Keratinocyte (primary cell): ENCODE measurements at regions not wholly inside any gene's neighbourhood (a gene's known extent, or its start where the extent isn't known, plus 50 kb on each side); places are given as distances from the start of the nearest gene placed in this dataset.

ENCODE experiments used
- DNase-seq: peaks from one replicate; pipeline ENCODE4 v3.0.0-alpha.2; 2011; ENCODE audit warnings: low read depth, missing footprints, low spot score
- FAIRE-seq: peaks from 2 replicates; lab custom pipeline; 2011; peaks lifted over from hg19 to GRCh38; lab: Jason Lieb, UNC
- H2AFZ ChIP-seq: 2 replicates; pipeline ENCODE4 v1.6.0; 2012; ENCODE audit warnings: low read length, control low read depth, inconsistent platforms; ENCODE audit not compliant: control insufficient read depth
- H3K27ac ChIP-seq: 2 replicates; pipeline ENCODE4 v1.5.1; 2011; ENCODE audit warnings: low read length; ENCODE audit not compliant: control insufficient read depth, insufficient read depth
- H3K27me3 ChIP-seq: 3 replicates; pipeline ENCODE4 v1.6.0; 2011; ENCODE audit warnings: low read length; ENCODE audit not compliant: control insufficient read depth, insufficient read depth; ENCODE audit errors: extremely low read depth
- H3K36me3 ChIP-seq, 2 experiments: 2 replicates in 1 of 2; 3 replicates in 1 of 2; pipeline ENCODE4 v1.5.1; 2011; ENCODE audit warnings: low read length in 2 of 2, mild to moderate bottlenecking in 1 of 2; ENCODE audit not compliant: control insufficient read depth in 2 of 2, insufficient read depth in 2 of 2; ENCODE audit errors: extremely low read depth in 1 of 2
- H3K4me1 ChIP-seq: 3 replicates; pipeline ENCODE4 v1.5.1; 2011; ENCODE audit warnings: low read length; ENCODE audit not compliant: control insufficient read depth, insufficient read depth; ENCODE audit errors: extremely low read depth
- H3K4me2 ChIP-seq: 3 replicates; pipeline ENCODE4 v1.6.0; 2011; ENCODE audit warnings: low read depth, low read length; ENCODE audit not compliant: control insufficient read depth, insufficient read depth; ENCODE audit errors: extremely low read depth
- H3K4me3 ChIP-seq, 3 experiments: fragments of 200-600 bp in 1 of 3; sonication (generic) in 1 of 3; 2 replicates in 2 of 3; 3 replicates in 1 of 3; pipeline ENCODE4 v1.5.1; 2011 to 2016; ENCODE audit warnings: low read length in 3 of 3, mild to moderate bottlenecking in 3 of 3, control low read depth in 2 of 3, inconsistent platforms in 1 of 3, low read depth in 1 of 3, mixed read lengths in 1 of 3, mixed run types in 1 of 3, moderate library complexity in 1 of 3; ENCODE audit not compliant: control insufficient read depth in 2 of 3, insufficient read depth in 2 of 3; ENCODE audit errors: extremely low read depth in 1 of 3
- H3K79me2 ChIP-seq: 2 replicates; pipeline ENCODE4 v1.6.0; 2012; ENCODE audit warnings: low read length; ENCODE audit not compliant: control insufficient read depth, insufficient read depth
- H3K9ac ChIP-seq: 3 replicates; pipeline ENCODE4 v1.6.0; 2011; ENCODE audit warnings: low read length; ENCODE audit not compliant: control insufficient read depth, insufficient read depth; ENCODE audit errors: extremely low read depth
- H3K9me1 ChIP-seq: 3 replicates; pipeline ENCODE4 v1.6.0; 2011; ENCODE audit warnings: low read length; ENCODE audit not compliant: control insufficient read depth, insufficient read depth; ENCODE audit errors: extremely low read depth
- H3K9me3 ChIP-seq: 2 replicates; pipeline ENCODE4 v1.5.1; 2012; ENCODE audit warnings: low read depth, low read length; ENCODE audit not compliant: control insufficient read depth
- H4K20me1 ChIP-seq: 3 replicates; pipeline ENCODE4 v1.6.0; 2011; ENCODE audit warnings: low read length; ENCODE audit not compliant: control insufficient read depth, insufficient read depth; ENCODE audit errors: extremely low read depth
- EZH2 ChIP-seq: IDR thresholded peaks from one replicate; pipeline ENCODE4 v1.6.1; 2012; ENCODE audit warnings: inconsistent platforms, mild to moderate bottlenecking, low read length, moderate library complexity
- dilution Hi-C: fragments of 300-500 bp; cut with MboI; formaldehyde crosslinking; loops from one replicate; pipeline ENCODE4 v1.7.0; 2020; ENCODE audit warnings: low sequenced_read_pairs; ENCODE audit not compliant: extremely low pct_ligation_motif_present
- TF ChIP-seq, protein P1 (sequence below), 3 experiments: IDR thresholded peaks in 1 of 3; conservative IDR thresholded peaks in 1 of 3; optimal IDR thresholded peaks in 1 of 3; 2 replicates in 2 of 3; 3 replicates in 1 of 3; pipeline versions ENCODE3 to v1.5.1; 2011; ENCODE audit warnings: low read length in 3 of 3, mild to moderate bottlenecking in 3 of 3, moderate library complexity in 2 of 3, control low read depth in 1 of 3, inconsistent platforms in 1 of 3; ENCODE audit not compliant: insufficient read depth in 2 of 3; ENCODE audit errors: extremely low read depth in 1 of 3

DNA sequence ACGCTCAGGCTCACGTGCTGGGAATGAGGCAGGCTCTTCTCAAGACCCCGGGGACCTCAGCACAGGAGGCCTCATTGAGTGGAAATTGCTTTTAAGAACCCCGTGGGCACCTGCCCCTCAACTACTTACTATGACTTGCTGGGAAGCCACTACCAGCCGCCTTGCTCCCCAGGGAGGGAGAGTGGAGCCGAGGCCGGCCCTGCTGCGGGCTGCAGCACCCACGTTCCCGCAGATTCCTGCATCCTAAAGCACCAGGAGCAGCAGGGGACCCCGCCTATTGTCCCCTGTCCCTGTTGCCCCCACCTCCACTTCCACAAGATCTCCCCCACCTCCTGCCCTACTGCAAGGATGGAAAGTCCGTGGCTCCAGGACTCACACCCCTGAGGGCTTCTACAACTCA lies 541.6 kb upstream of the PFKP start:
- Histone ChIP-seq H3K27ac (no peak overlapping the region), H3K9me3 (peaks cover 5% of the 10 kb centered on the region), H3K4me1 (no peaks in the 10 kb centered on the region), H3K79me2 (no peaks in the 10 kb centered on the region), H2AFZ (no peak overlapping the region), H3K9ac (no peak overlapping the region), H4K20me1 (no peaks in the 10 kb centered on the region), H3K4me3 (no peak overlapping the region), H3K36me3 (no peaks in the 10 kb centered on the region), H3K4me2 (no peak overlapping the region), H3K27me3 (no peaks in the 10 kb centered on the region), H3K9me1 (no peaks in the 10 kb centered on the region)
- DNase-seq (no peak), FAIRE-seq (no peak)
- dilution Hi-C loops, result no loop called here
- TF ChIP-seq EZH2, result no peak
- TF ChIP-seq, protein P1, sequence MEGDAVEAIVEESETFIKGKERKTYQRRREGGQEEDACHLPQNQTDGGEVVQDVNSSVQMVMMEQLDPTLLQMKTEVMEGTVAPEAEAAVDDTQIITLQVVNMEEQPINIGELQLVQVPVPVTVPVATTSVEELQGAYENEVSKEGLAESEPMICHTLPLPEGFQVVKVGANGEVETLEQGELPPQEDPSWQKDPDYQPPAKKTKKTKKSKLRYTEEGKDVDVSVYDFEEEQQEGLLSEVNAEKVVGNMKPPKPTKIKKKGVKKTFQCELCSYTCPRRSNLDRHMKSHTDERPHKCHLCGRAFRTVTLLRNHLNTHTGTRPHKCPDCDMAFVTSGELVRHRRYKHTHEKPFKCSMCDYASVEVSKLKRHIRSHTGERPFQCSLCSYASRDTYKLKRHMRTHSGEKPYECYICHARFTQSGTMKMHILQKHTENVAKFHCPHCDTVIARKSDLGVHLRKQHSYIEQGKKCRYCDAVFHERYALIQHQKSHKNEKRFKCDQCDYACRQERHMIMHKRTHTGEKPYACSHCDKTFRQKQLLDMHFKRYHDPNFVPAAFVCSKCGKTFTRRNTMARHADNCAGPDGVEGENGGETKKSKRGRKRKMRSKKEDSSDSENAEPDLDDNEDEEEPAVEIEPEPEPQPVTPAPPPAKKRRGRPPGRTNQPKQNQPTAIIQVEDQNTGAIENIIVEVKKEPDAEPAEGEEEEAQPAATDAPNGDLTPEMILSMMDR (optimal IDR thresholded peaks at IDR 0.05 in 1 of 3, IDR thresholded peaks at IDR 0.05 in 1 of 3, conservative IDR thresholded peaks at IDR 0.05 in 1 of 3; ENCODE audit: extremely low read depth in 1 of 3, insufficient read depth in 2 of 3, low read length in 3 of 3), result no peak

DNA sequence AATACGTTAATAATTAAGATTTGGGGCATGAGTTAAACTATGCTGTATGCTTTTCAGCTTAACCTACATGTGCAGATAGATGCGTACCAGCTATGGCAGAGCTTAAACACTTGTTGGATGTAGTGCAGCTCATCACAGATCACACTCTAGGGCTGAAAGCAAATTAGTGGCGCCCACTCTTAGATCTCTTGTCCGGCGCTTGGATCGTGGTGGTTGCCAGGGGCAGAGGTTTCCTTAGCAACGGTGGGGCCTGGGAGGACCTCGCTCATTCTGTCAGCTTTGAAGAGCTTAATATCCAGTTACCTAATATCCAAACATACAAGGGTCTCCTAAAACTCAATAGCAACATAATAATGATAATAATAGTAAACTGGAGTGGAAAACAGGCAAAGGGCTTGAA lies 548.2 kb upstream of the PFKP start:
- H3K27ac ChIP-seq, result no peak overlapping the region
- H3K9me3 ChIP-seq, result no peaks in the 10 kb centered on the region
- H4K20me1 ChIP-seq, result no peaks in the 10 kb centered on the region
- FAIRE-seq, result no peak
- H3K4me3 ChIP-seq, result no peak overlapping the region
- TF ChIP-seq, protein P1 (optimal IDR thresholded peaks at IDR 0.05 in 1 of 3, IDR thresholded peaks at IDR 0.05 in 1 of 3, conservative IDR thresholded peaks at IDR 0.05 in 1 of 3; ENCODE audit: extremely low read depth in 1 of 3, insufficient read depth in 2 of 3, low read length in 3 of 3), result no peak
- TF ChIP-seq EZH2, result no peak
- no peak overlapping the region for H3K9ac ChIP-seq
- H3K79me2 ChIP-seq, result no peaks in the 10 kb centered on the region
- H2AFZ ChIP-seq, result no peak overlapping the region
- no peaks in the 10 kb centered on the region for H3K36me3 ChIP-seq
- dilution Hi-C loops, result no loop called here
- H3K27me3 ChIP-seq, result no peaks in the 10 kb centered on the region
- H3K4me1 ChIP-seq, result no peaks in the 10 kb centered on the region
- DNase-seq, result no peak
- H3K4me2 ChIP-seq, result no peak overlapping the region
- H3K9me1 ChIP-seq, result no peaks in the 10 kb centered on the region
